GM03348 (cell line): ENCODE measurements at regions not wholly inside any gene's neighbourhood (a gene's known extent, or its start where the extent isn't known, plus 50 kb on each side); places are given as distances from the start of the nearest gene placed in this dataset.
"Not testable (repeated sequence)": the region's sequence is repeated elsewhere in the genome, so short reads cannot be mapped to it uniquely, and the experiment has no call there.

Experiments used
- DNase-seq: peaks from one replicate; pipeline ENCODE4 v3.0.0; 2012; ENCODE audit warnings: low spot score

DNA sequence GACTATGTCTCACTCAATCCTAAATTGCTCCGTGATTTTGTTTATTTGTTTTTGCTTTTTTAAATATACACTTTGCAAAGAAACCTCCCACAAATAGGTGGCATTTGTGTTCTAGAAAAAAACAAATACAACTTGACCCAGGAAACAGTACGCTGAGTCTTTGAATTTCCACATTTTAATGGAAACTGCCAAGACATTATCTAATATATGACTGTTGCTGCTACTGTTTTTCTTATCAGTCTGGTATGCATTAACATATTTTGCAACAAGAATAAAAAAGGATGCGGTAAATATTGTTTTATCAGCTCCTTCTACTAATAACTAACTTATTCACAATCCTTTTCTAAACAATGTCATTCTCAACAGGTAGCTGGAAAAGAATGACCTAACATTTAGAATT is 187.4 kb downstream of the LRIG3 start:
- DNase-seq = no peak

DNA sequence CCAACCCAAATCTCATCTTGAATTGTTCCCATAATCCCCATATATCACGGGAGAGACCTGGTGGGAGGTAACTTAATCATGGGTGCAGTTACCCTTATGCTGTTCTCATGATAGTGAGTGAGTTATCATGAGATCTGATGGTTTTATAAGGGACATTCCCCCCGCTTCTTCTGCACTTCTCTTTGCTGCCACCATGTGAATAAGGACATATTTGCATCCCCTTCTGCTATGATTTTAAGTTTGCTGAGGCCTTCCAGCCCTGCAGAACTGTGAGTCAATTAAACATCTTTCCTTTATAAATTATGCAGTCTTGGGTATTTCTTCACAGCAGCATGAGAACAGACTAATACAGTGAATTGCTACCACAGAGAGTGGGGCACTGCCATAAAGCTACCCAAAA is 179.1 kb downstream of the LRIG3 start:
- DNase-seq = no peak

DNA sequence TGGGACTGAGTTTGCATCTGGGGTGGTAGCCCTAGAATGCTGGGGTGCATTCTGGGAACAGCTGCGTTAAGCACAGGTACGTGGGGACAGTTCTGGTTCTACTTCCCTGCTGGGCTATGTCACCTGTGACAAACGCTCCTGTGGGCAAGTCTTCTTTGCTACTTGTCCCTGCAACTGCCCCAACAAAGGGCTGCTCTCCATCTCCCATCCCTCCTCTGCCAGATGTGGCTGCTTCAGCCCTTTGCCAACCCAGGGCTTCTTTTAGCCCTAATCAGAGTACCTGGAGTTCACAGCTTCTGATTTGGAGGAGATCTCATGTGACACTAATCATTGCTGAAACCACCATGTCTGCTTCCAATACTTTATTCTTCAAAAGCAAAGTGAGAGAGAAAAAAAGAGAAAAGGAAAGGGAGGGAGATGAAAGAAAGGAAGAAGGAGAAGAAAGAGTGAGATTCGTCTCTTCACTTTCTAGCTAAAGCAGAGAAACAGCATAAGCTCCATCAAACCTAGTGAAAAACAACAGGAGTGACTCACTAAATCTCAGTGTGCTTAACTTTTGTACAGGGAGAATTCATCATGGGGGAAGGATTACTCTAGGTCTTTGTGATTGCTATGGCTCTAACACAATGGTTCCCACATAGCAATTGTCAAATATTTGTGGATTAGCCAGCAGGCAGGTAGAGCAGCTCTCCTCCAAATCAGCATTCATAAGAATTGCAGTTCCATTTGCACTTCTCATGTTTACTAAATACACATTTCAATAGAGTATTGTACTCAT is 174.8 kb downstream of the LRIG3 start:
- DNase-seq = peak; percentile 5

DNA sequence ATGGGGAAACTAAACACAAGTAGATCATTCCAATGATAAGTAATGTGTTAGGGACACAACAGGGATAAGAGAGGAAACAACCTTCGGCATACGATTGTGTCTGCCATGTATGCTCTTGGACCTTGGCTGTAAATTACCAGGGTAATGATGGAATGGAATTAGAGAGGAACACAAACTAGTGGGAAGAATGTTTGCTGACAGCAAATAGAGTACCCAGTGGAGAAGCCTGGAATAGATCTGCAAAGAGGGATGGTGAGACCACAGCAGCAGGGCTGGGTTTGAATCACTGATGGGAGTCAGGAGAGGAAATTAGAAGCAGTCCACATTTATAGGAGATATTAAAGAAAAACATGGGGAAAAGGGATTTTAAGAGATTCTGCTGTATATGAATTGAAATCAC is 172.8 kb downstream of the LRIG3 start:
- no peak for DNase-seq

DNA sequence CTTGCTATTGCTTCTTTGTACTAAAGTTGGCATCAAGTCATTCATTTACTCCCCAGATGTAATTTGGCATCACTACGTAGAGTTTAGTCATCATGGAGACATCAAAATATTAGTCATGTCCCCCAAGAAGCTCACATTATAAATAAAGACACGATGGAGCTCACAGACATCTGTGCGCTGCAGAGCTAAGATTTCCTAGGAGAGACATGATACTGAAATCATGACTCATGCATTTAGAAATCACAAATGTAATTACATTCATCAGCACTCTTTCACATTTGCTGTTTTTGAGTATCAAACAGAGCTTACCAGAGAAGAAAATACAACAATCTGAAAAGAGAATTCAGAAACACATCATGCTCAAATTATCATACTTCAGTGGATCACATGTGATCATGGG is 169.8 kb downstream of the LRIG3 start:
- peak; percentile 67 for DNase-seq

DNA sequence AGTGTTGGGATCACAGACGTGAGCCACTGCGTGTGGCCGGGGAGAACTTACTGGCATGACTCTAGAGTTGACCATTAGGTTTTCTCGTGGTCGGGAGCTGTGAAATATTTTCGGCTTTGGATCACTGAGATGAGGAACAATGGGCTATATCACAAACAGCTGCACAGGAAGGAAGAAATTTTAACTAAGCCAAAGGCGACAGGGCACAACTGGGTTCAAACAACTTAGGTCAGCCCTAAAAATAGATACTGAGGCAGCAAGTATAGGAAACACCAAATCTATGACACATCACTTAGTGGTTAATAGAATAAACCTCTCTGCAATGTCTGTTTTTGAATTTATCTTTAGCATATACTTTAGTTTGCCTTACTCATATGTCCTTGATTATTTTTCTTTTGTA is 162.9 kb downstream of the LRIG3 start:
- DNase-seq = peak; percentile 36

DNA sequence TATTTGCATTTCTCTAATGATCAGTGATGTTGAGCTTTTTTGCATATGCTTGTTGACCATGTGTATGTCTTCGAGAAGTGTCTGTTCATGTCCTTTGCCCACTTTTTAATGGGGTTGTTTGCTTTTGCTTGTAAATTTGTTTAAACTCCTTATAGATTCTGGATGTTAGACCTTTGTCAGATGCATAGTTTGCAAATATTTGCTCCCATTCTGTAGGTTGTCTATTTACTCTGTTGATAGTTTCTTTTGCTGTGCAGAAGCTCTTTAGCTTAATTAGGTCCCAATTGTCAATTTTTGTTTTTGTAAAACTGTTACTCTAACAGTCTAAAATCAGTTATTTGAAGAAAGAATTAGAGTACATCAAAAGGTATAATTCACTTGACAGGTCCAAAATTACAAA is 160.6 kb downstream of the LRIG3 start:
- DNase-seq = not testable (repeated sequence)

DNA sequence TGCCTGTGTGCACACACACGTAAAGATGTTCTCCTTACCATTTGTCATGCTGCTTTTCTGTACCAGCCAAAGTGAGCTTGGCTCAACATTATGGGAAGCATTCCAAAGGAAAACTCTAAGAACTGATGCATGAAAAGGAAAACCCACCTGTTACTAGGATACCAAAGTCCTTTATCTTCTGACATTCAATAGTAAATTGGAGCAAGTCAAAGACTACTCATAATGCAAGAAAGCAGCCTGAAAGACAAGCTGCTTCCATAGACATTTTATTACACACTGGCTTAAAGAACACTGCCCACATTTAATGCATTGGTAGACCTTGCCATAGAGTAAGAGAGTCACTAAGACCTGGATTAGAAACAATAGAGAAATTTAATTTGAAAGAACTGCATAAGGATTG is 159.0 kb downstream of the LRIG3 start:
- DNase-seq = no peak

DNA sequence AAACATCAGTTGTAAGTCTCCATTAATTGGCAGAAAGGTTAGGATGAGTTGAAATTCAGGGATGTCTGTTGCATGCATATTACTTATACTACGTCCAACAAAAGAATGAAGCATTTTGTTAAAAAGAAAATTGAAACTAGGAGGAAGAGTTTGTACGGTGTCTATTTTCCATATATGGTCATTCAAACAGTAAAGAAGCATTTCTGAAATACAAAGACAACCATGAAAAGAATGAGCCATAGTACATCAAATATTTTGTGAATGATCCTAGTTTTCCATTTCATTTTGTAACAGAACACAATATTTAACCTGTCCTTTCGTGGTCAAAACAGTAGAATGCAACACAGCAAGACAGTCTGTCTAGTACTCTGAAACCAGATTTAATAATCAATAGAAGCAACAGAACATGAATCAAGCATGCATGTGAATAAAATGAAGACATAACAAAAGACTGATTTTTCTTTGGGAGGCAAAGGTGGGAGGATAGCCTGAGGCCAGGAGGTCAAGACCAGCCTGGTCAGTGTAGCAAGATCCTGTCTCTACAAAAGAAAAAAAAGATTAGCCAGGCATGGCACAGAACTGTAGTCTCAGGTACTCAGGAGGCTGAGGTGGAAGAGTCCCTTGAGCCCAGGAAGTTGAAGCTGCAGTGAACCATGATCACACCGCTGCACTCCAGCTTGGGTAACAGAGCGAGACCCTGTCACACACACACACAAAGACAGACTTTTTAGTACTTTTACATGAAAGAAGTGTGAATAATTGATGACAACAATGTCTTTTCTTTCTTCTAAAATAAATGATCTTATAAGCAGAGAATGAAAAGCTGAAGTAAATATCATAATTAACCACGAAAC is 156.0 kb downstream of the LRIG3 start:
- peak; percentile 12 for DNase-seq

DNA sequence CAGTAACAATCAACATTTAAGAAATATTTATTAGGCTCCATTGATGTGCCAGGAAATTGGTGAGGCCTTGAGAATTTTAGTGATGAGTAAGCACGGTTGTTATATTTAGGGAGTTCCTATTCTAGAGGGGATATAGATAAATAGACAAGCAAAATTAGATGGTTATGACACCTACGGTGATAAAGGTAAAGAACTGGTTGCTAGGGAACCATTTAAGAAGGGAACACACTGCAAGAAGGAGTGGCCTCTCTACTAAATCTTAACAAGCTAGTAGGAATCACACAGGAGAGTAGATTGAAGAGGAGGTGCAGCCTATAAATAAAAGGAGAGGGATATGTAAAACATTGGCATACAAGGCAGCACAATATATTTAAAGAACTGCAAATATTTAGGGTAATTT is 155.2 kb downstream of the LRIG3 start:
- no peak for DNase-seq

DNA sequence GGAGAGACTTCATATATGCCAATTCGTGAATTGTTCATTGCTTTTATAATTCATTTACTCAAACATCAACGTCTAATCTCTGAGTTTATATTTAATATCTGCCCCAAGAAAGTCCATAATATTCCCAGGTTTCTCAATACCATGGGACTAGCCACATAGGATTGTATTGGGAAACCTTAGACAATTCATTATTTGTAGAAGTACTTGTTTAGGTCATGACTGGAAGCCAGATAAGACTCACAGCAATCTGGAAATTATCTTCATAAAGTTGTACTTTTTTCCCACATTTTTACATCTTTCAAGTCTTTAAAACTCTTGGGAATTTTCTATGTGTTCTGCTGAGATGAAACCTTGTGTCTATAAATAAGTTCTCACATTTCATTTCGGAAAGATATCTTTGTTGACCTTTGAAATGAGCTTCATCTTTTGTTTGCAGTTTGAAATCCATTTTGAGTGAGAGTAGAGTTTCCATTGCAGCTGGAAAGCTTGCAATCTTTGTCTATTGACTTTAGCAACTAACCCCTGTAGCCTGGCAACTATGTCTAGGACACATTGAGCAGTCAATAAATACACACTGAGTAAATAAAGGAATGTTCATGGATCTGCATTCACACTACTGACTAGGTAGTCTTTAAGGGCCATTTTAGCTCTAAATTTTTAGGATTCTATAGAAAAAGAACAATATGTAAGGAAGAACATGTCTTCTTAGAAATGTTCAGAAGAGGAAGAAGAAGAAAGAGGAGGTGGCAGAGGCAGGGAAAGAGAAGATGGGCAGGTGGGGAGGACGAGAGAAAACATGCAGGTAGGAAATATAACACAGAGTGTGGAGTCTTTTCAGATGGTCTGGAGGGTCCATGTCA is 154.4 kb downstream of the LRIG3 start:
- DNase-seq = no peak

DNA sequence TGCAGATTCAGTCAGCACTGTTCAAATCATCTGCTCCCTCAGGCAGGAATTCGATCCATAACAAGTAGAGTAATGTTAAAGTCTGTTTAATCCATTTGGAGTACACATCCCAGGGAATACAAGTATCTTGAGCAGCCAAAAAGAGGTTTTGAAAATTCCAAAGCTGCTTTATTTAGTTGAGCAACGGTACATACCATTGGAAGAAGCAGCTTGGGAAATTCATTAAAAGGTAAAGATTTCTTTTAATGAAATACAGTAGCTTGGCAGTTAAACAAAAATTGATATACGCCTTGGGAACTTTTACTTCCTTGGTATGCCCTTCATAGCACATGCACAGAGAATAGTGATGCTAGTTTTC is 153.8 kb downstream of the LRIG3 start:
- DNase-seq = no peak

DNA sequence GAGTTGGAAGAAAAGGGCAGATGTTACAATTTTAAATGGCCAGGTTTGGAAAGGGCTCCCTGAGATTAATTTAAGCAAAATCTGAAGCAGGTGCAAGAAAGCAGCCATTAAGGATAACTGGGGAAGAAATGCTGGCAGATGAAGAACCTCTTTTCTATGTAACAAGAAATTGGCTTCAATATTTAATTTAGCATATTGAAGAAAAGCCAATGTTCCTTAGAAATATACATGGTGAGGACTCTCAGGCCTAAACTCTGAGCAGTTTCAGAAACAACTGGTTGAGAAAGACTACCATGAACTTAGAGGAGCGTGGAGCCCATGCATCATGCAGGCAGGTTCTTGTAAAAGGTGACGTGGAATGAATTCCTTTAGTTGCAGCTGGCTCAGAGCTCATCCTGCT is 152.8 kb downstream of the LRIG3 start:
- DNase-seq = no peak

DNA sequence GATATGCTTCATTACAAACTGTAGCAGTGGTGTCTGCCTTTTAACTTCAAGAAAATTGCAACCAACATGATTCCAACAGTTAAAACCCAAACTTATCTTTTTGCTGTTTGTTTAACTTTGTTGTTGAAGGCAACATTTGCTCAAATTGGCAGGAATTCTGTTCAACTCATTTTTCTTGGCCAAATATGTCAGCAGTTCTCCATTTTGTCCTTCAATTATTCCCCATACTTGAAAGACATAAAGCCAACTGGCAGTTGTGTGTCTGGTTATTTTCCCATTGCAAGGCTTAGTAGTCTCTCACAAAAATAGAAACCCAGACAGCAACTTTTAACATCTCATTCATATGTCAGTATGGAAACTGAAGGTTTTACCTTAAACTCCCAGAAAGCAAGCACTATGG is 146.3 kb downstream of the LRIG3 start:
- no peak for DNase-seq

DNA sequence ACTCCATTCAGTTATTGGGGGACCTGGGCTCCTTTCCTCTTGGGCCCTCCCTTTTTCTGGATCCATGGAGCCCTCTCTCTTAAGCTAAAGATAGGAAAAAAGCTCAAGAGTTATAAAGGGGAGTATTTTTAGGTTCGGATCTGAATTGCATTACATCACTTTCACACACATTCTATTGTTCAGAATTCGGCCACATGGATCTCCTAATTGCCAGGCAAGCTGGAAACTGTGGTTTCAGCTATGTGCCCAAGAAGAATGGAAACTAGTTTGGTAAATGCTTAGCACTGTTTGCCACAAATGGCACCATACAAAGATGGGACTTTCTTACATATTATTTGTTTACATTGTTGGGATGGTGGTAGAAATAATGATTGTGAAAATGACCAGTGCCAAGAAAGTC is 145.6 kb downstream of the LRIG3 start:
- no peak for DNase-seq

DNA sequence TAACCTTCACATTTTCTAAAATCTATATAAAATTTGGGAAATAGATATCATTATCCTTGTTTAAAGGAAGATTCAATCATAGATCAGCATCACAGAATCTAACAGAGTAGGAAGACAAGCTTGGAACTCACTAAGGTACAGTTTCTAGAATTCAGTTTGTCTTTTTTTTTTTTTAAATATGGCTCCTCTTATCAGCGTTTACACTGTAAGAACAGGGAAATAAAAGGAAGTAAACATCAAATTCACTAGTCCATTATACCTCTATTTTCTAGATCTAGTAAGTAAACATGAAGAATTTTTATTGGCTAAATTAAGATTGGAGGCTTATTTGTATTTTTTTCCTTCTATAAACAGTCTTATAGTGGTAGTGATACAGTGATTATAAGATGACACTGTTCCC is 144.9 kb downstream of the LRIG3 start:
- DNase-seq = no peak

DNA sequence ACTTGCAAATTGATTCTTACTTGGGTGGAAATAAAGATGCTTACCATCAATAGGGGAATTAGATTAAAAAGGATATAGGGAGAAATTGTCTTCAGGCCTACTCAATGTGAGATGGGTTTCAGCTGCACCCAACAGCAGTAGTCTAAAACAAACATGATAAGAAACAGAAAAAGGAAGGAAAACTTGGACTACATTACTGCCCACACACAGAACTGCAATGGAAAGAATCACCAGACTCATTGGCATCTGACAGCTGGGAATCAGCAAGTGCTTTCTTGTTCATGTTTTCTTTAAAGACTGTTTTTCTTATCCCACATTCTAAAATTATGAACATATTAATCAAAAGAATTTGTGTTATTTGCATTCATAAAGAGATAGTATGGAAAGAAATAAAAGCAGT is 144.2 kb downstream of the LRIG3 start:
- DNase-seq = no peak

DNA sequence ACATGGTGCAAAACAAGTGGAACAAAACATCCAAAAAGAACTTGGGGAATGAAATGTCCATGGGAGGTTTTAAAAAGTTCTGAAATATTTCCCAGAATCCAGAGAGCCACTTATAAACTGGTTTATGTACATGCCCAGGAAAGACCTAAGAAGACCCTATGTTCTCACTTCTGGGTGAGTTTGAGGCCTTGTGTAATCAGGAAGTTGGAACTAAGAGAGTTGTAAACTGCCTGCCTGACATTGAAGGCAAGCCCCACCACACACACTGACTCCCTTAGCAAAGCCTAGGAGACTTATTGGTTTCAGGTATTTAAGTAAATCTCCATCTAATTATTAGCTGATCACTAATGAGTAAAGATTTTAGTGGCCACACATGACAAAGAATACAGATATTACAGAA is 142.5 kb downstream of the LRIG3 start:
- DNase-seq = no peak

DNA sequence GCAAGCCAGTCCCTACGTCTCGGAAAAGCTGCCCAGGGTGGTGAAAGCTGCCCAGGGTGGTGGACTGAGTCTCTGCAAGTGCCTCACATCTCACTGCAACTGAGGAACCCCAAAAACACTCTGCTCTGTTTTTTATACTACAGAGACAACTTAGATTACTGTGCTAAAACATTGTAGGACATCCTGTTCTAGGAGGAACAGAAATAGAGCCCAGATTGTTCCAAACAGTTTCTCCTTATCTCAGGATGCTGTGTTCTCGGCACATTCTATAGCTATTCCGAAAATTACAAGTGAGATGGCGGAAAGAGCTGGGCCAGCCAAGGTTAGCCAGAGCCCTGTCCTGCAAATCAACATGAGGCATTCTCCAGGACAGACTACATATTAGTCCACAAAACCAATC is 138.7 kb downstream of the LRIG3 start:
- DNase-seq = no peak

DNA sequence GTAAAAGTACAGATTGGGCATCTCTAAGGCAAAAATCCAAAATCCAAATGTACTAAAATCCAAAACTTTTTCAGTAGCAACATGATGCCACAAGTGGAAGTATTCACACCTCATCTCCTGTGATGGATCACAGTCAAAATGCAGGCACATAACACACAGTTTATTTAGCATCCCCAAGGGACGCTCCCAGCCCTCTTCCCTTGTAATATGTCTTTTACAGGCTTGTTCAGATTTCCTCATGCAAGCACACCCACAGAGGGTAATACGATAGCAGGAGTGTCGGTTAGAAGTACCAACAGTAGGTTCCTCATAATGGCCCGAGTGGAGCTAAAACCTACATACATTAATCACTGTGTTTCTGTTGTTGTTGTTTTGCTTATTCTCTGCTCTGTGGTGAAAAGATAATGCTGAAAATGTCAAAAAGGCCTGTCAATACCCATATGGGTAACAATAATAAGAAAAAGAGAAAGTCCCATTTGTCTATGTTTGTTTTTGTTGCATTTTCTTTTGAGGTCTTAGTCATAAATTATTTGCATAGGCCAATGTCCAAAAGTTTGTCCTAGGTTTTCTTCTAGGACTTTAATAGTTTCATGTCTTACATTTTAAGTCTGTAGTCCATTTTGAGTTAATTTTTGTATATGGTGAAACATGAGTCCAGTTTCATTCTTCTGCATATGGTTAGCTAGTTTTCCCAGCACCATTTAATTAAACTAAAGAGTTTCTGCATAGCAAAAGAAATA is 133.1 kb downstream of the LRIG3 start:
- no peak for DNase-seq

DNA sequence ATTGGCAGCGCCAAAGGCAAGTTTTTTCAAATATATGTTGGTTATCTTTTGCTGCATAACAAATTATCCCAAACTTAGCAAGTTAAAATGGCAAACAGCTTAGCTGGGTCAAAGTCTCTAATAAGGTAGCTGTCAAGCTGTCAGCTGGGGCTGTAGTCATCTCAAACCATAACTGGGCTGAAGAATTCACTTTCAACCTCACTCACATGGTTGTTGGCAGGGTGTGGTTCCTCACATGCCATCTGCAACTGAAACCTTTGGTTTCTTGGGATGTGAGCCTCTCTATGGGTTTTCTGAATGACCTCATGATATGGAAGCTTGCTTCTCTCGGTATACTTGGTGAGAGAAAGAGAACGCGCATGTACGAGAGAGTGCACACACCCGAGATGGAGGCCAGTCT is 125.4 kb downstream of the LRIG3 start:
- no peak for DNase-seq

DNA sequence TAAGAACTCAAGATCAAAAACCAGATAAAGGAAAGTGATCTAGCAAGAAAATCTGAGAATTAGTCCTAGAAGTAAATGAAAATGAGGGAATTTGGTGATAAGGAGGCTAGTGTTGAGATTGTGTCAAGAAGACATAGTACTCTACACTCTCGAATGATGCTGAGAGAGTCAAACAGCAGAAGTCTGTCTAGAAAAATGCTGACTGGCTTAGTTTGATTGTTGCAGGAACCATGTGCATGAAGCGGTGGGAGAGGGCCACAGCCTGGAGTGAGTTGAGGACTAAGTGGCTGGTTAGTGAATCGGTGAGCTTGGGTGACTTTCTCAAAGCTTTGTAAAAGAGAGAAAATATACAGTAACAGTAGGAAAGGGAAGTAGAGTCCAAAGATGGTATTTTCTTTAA is 124.5 kb downstream of the LRIG3 start:
- DNase-seq = no peak
